GM21529 (cell line): ENCODE measurements at regions not wholly inside any gene's neighbourhood (a gene's known extent, or its start where the extent isn't known, plus 50 kb on each side); places are given as distances from the start of the nearest gene placed in this dataset.

Experiments
- ATAC-seq: cut with Tn5 transposase; IDR thresholded peaks from one replicate; pipeline ENCODE4 v1.9.1; 2021; ENCODE audit not compliant: unreplicated experiment

GRCh38 chr2:37471104-37471503 lies 126.7 kb downstream of the QPCT start:
- no peak for ATAC-seq

DNA sequence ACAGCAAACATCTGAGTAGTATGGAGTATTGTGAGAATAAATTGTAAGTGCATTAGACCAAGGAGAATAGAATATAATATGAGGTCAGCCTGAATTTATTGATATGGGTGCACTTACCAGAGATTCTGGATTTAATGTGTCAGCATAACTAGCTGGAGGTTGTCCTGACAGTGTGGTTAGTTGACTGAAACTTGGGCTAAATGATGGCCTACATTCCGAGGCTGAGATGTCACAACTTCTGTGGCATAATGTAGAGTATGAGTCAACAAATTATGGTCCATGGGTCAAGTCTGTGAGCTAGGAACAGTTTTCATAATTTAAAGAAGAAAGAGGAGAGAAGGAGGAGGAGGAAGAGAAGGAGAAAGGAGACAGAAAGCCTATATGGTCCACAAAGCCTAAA lies 127.6 kb downstream of the QPCT start:
- ATAC-seq = no peak

DNA sequence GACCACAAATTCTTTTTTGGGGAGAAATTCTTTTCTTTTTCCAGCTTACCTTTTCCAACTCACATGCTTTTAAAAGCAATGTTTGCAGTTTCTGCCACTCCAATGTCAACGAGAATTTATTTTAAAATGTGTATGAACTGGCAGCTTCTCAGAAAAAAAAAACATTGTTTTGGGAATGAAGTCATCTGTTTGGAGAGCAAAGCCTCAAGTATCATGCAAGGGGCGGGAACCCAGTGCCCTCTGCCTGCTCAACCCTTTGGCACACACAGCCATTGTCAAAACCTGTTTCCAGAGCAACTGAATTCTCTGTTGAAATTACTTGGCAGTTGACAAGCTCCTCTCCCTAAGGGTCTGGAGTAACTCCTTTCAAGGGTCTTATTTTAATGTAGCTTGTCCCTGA lies 128.5 kb downstream of the QPCT start:
- ATAC-seq = no peak

GRCh38 chr2:37476411-37476810 lies 132.0 kb downstream of the QPCT start:
- ATAC-seq = no peak

DNA sequence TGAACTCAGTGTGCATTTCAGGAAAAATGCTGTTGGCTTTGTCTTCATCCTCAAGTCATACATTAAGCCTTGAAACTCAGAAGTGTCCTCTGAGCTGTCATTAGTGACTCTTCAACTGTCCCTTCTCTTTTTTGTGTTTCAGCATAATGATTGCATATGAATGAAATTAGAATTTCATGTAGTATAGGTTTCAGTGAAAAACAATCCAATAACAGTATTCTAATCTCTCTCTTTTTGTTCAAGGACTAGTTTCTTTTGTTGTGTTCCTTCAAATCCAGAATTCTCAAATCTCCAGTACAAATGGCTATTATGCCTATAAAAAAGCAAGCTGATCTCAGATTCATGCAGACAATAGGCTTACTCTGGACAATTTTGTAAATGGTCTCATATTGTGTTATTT lies 133.5 kb downstream of the QPCT start:
- ATAC-seq = no peak

DNA sequence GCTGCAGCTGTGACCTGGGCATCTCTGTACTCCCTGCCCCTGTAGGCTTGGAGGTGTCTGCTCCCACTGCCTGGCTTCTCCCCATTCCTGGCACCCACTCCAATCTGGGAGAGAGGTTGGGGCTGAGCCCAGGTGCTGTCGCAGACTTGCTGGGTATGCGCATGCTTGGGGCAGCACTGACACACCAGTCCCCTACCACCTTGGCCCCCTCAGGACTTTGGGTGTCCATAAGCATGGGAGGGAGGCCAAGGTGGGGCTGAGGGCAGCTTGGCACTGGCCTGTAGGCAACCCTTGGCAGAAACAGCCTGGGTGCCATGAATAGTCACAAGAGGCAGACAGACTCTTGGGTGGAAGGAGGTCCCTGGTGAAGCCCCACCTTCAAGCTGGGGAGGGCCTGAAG lies 136.8 kb downstream of the QPCT start:
- ATAC-seq = no peak

DNA sequence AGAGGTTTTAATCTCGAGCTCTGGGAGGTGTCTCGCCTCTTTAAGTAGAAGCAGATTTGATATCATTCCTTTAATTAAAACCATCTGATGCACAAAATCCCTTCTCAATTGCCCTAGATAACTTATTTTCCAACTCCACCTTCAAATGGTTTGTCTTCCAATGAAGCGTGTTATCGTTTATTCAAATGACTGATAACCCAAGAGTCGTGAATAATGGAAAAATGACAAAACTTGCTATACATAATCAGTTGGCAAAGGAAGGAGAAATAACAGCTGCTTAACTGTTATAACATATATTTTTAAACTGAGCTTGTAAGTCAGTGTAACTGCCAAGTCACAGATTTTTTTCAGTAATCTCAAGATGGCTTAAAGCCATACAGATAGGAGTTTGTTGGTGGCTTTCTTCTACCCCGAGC lies 144.6 kb downstream of the QPCT start:
- no peak for ATAC-seq

DNA sequence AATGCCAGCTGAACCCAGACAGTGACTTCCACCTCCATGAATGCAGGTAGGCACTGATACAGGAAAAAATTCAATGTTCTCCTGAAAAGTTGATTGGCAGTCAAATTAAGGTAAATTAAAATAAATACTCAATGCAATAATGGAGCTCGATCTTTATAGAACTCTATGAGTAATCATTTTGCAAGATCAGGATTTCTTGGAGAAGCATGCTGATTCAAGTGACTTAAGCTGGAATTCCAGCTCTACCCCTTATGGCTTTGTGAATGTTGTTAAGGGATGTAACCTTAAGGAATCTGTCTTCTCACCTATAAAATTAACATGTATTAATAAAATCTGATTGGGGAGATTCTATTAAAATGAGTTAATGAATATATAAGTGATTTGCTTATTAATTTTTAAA lies 145.1 kb downstream of the QPCT start:
- ATAC-seq = no peak

DNA sequence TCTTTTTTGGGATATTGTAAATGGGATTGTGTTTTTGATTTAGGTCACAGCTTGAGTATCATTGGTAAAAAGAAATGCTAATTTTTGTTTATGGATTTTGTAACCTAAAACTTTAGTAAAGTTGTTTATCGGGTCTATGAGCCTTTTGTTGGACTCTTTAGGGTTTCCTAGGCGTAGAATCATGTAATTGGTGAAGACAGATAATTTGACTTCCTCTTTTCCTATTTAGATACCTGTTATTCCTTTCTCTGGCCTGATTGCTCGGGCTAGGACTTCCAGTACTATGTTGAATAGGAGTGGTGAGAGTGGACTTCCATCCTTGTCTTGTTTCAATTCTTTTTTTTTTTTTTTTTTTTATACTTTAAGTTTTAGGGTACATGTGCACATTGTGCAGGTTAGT lies 149.0 kb downstream of the QPCT start:
- ATAC-seq = no peak

GRCh38 chr2:37499113-37499512 lies 154.7 kb downstream of the QPCT start:
- no peak for ATAC-seq

DNA sequence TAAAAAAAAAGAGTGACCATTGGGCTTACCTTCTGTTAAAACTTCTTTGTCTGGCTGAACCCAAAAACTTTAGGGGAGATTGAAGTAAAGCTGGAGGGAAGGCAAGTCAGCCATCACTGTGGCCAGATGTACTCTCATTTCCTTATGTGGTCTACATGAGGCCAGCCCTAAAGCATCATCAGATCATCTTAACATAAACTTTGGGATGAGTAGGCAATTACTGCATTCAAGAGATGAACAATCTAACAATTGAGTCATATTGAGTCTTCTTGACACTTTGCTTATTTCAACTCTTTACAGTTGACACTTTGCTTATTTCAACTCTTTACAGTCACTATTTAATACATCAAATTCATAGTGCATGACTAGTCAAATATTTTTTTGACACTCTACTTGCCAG lies 155.6 kb downstream of the QPCT start:
- no peak for ATAC-seq

DNA sequence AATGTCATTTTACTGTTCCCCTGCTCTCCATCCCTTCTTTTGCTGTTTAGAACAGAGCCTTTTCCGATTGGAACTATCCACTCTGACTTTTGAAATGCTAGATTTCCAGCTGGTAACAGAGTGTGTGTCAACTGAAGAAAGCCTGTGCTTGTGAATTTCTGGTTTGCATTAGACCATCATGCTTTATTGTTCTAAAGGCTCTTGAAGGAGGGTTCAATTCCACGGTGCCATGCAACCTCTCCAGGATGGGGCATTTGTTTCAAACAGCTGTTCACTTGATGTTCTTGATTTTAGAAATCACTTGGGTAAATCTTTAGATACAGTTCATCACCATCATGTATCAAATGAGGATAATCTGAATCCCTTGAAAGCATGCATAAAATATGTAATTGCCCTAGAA lies 156.7 kb downstream of the QPCT start:
- no peak for ATAC-seq

- ATAC-seq = no peak
Observed at GRCh38 chr2:37506407-37507050, 162.1 kb downstream of the QPCT start.

- ATAC-seq = no peak
Observed at GRCh38 chr2:37507051-37507410, 162.6 kb downstream of the QPCT start.

GRCh38 chr2:37507703-37508102 lies 163.3 kb downstream of the QPCT start:
- no peak for ATAC-seq

DNA sequence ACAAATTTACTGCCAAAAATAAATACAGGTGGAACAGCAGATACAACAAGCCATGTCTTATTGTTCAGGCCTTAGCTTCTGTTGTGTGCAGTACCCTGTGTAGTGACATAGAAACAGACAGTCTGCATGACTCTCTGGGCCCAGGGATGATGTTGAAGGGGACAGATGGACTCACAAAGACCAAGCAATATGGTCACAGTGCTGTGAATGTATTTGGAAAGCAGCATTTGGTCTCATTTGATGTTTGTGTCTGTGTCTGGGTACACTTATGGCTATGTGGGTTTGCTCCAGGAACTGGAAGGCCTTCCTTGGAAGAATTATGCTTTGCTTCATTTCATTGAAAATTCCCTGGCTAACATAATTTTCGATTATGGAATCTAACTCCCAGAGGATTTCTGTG lies 158.5 kb downstream of the CDC42EP3 start:
- no peak for ATAC-seq

DNA sequence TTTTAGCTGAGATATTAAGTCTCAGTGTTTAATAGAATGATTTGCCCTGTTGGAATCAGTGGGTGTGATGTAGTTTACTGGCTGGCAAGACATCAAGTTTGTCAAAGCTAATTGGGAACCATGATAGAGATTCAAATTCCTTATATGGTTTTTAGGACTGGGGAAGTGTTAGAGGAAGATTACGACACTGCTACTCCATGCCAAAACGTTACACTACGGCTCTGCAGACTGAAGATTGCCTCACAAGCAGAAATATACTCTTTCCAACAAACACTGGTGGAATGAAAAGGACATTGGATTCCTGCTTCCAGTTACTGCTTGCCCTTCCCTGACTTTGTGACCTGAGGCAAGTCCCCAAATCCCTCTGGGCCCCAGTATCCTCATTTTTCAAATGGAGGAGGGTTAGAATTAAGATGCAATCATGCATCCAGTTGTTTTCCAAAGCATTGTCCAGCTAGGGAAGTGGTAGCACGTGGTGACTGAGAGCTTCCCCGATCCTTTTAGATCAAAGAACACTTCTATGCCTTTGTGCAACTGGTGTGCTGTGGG lies 147.6 kb downstream of the CDC42EP3 start:
- ATAC-seq = no peak

GRCh38 chr2:37526323-37526722 lies 145.1 kb downstream of the CDC42EP3 start:
- no peak for ATAC-seq

GRCh38 chr2:37526856-37527255 lies 144.6 kb downstream of the CDC42EP3 start:
- ATAC-seq = no peak

DNA sequence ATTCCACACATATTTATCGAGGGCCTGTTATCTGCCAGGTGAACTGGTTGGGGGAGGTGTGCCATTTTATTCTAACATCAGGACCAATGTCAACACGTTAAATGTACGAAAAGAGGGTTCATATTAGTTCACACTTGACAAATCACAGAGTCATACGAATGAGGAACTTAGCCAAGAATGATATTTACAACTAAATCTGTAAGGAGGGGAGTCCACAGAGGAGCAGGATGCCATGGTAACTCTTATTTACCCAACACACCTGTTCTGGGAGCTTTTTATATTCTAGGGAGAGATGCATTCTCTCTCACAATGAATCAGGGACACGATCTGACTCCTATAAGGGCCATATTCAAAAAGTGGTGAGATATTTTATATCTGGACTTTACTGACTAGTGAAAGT lies 144.1 kb downstream of the CDC42EP3 start:
- no peak for ATAC-seq

- ATAC-seq = no peak
Observed at GRCh38 chr2:37529830-37530415, 141.5 kb downstream of the CDC42EP3 start.

GRCh38 chr2:37532503-37532902 lies 138.9 kb downstream of the CDC42EP3 start:
- ATAC-seq = no peak

DNA sequence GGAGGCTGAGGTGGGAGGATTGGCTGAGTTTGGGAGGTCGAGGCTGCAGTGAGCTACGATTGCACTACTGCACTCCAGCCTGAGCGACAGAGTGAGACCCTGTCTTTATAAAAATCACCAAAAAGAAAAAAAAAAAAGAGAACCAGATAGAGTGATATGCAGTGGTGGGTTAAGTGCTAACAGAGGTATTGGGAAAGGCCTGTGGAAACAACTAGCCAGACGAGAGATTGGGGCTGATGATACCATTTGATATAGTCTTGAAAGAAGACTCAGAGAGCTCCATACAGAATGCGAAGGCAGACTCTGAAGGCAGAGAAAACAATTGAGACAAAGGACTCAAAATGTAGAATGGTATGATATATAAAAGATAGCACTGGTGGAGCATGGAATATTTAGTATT lies 134.1 kb downstream of the CDC42EP3 start:
- ATAC-seq = no peak
